ENCODE measurements at regions not wholly inside any gene's neighbourhood (a gene's known extent, or its start where the extent isn't known, plus 50 kb on each side); places are given as distances from the start of the nearest gene placed in this dataset.

DNA sequence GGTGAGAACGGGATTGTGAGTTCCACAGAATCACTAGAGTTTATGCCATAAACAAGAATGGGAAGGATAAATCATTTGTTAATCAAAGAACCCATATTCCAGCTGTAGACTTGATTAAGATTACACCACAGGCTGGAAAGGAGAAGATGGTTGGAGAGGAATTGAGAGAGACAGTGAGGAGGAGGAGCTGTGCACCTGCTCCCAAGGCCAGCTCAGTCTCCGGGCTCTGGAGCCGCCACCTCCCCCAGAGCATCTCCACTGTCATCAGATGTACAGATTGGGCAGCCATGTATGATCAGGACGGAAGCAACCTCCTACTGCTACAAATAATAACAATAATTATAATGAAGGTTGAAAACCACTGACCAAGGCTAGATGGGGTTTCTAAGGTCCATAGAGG lies 170.0 kb downstream of the MINAR1 start:
- DNase-seq (ENCODE audit: low read depth), result no peak
- TF ChIP-seq, protein P1, sequence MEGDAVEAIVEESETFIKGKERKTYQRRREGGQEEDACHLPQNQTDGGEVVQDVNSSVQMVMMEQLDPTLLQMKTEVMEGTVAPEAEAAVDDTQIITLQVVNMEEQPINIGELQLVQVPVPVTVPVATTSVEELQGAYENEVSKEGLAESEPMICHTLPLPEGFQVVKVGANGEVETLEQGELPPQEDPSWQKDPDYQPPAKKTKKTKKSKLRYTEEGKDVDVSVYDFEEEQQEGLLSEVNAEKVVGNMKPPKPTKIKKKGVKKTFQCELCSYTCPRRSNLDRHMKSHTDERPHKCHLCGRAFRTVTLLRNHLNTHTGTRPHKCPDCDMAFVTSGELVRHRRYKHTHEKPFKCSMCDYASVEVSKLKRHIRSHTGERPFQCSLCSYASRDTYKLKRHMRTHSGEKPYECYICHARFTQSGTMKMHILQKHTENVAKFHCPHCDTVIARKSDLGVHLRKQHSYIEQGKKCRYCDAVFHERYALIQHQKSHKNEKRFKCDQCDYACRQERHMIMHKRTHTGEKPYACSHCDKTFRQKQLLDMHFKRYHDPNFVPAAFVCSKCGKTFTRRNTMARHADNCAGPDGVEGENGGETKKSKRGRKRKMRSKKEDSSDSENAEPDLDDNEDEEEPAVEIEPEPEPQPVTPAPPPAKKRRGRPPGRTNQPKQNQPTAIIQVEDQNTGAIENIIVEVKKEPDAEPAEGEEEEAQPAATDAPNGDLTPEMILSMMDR (conservative IDR thresholded peaks at IDR 0.05; ENCODE audit: low read depth, low read length), result no peak
- H3K4me3 ChIP-seq (ENCODE audit: low read length), result no peak overlapping the region

DNA sequence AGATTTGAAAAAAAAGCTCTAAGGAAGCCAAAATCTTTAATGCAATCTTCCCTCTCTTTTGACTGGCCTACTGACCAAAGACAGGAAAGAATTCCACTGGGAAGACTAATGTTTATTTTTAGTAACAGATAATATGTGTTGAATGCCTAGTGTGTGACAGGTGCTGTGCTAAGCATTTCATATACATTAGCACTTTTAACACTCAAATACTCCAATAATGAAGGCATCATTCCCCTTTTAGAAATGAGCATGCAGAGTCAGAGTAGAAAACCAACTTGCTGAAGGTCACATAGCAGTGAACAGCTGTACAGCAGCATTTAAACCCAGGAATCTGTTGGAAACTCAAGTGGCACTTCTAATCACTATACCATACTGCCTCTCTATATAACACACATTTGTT lies 170.6 kb downstream of the MINAR1 start:
- TF ChIP-seq, protein P1 (conservative IDR thresholded peaks at IDR 0.05; ENCODE audit: low read depth, low read length), result no peak
- DNase-seq (ENCODE audit: low read depth), result no peak
- no peak overlapping the region for H3K4me3 ChIP-seq (ENCODE audit: low read length)

DNA sequence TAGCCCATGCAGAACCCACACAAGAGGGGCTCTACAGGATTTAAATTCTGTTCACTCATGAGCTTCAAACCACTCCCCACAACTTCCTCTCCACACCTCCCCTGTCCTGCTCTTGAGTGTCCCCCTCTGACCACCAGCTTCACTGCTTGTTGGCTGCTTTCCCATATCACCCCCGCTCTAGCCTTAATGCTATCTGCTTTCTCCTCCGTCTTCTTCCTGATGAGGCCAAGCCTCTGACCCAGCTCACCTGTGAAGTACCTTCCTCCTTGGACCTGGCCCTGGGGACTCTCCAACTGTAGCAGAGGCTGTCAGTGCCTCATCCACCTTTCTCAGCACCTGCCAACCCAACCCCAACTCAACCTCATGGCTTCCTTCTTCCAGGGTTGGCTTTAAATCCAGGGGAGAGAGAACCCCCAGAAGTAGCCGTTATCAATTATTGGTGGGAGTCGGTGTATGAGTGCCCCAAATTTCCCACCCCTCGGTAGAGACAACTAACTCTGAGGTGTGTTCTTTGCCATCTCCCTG lies 174.8 kb downstream of the MINAR1 start:
- TF ChIP-seq, protein P1 (conservative IDR thresholded peaks at IDR 0.05; ENCODE audit: low read depth, low read length), result no peak
- no peak for DNase-seq (ENCODE audit: low read depth)
- H3K4me3 ChIP-seq (ENCODE audit: low read length), result no peak overlapping the region

DNA sequence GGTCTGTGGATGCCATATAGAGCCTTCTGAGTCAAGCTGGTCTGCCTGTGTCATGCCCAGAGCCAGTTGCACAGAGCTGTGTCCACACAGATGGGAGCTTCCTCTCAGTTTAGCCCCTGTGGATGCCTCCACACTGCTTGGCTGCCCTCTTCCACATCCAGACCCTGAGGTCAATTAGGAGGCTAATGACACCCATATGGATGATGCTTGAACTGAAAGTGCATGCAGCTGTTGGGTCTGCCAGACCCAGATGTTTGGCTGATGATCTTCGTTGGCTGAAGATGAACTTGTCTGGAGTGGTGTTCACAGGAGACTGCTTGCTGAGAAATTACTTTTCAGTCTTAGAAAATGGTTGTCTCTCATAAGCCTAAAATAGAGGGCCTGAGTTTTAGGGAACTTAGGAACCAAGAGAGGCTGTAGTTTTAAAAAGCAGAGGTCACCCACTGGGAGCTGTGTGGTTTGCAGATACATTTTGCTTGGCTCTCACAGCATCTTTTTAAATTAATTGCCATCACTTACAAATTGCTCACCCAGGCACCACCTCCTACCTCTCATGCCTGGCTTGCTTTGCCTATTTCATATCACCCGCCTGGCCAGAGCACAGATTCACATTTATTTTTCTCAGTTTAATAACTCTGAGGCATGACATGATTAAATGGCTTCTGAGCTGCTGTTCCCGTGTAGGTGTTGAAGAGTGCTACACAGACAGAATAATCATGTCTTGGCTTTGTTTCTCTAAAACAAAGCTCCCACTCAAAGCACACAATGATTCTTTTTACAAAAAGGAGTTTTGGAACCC lies 176.1 kb downstream of the MINAR1 start:
- TF ChIP-seq, protein P1 (conservative IDR thresholded peaks at IDR 0.05; ENCODE audit: low read depth, low read length), result no peak
- H3K4me3 ChIP-seq (ENCODE audit: low read length), result no peak overlapping the region
- DNase-seq (ENCODE audit: low read depth), result no peak

DNA sequence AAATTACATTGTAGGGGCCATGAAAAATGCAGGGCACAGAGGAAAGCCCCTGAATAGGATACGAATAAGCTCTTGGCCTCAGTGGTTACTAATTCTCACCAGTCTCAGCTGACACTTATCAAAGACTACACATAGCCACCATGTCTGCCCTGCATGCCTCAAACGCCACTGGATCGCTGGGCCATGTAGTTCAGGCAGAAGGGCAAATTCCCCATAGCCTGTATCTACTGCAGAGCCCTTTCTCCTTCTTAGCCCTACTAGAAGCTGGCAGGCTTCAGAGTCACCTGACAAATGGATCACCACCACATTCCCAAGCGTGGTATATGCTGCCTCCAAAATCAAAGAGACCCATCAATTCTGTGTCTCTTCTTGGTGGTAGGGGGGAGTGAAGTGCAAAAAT lies 177.4 kb downstream of the MINAR1 start:
- no peak overlapping the region for H3K4me3 ChIP-seq (ENCODE audit: low read length)
- TF ChIP-seq, protein P1 (conservative IDR thresholded peaks at IDR 0.05; ENCODE audit: low read depth, low read length), result no peak
- DNase-seq (ENCODE audit: low read depth), result no peak

DNA sequence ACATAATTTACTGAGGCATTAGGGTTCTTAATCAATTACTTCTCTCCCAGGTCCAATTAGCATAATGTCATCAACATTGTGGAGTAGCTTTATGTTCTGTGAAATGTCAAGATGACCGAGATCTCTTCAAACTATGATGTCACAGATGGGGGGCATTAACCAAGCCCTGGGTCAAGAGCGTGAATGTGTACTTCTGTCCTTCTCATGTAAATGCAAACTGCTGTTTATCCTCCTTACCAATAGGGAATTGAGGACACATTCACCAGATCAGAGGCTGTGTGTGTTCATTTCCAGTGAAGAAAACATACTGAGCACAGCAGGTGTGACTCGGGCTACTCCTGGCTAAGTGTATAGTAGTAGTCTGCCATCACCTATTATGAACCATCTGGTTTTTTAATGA lies 177.9 kb downstream of the MINAR1 start:
- DNase-seq (ENCODE audit: low read depth), result no peak

More for the DNA sequence above, 177.9 kb downstream of the MINAR1 start:
- H3K4me3 ChIP-seq (ENCODE audit: low read length), result no peak overlapping the region
- TF ChIP-seq, protein P1 (conservative IDR thresholded peaks at IDR 0.05; ENCODE audit: low read depth, low read length), result no peak

Measured in retinal pigment epithelial cell (primary cell).